HL-60 (cell line): ENCODE measurements at regions not wholly inside any gene's neighbourhood (a gene's known extent, or its start where the extent isn't known, plus 50 kb on each side); places are given as distances from the start of the nearest gene placed in this dataset.

Experiments used
- DNase-seq, 2 experiments: peaks; one replicate each; pipeline ENCODE4 v3.0.0-alpha.2; 2010 to 2020; ENCODE audit warnings: low read depth in 1 of 2, low spot score in 1 of 2
- H3K27ac ChIP-seq: fragments of 250-450 bp; sonication (Bioruptor Pico); replicated peaks from 2 replicates; pipeline ENCODE4 v1.5.1; 2020; ENCODE audit warnings: mild to moderate bottlenecking, moderate library complexity
- H3K27me3 ChIP-seq: fragments of 250-450 bp; sonication (Bioruptor Pico); 2 replicates; pipeline ENCODE4 v1.5.1; 2021; ENCODE audit warnings: mild to moderate bottlenecking, moderate library complexity; ENCODE audit not compliant: insufficient read depth, poor library complexity, severe bottlenecking
- H3K4me3 ChIP-seq: replicated peaks from 2 replicates; pipeline ENCODE4 v1.5.1; 2011; ENCODE audit warnings: mild to moderate bottlenecking, control low read depth, low read length; ENCODE audit not compliant: insufficient read depth
- CTCF ChIP-seq: IDR thresholded peaks from one replicate; pipeline ENCODE4 v1.5.1; 2011; ENCODE audit warnings: low read length, control low read depth, inconsistent platforms; ENCODE audit not compliant: insufficient read depth
- GABPA ChIP-seq: IDR thresholded peaks from 2 replicates; pipeline ENCODE4 v1.6.1; 2012; ENCODE audit warnings: low read depth
- POLR2AphosphoS5 ChIP-seq: IDR thresholded peaks from 2 replicates; pipeline ENCODE4 v1.6.1; 2012; ENCODE audit warnings: low read depth
- REST ChIP-seq: IDR thresholded peaks from 2 replicates; pipeline ENCODE4 v1.6.1; 2012; ENCODE audit warnings: low read depth; ENCODE audit not compliant: insufficient replicate concordance
- SPI1 ChIP-seq: IDR thresholded peaks from 2 replicates; pipeline ENCODE4 v1.6.1; 2012; ENCODE audit warnings: low read depth, mild to moderate bottlenecking, borderline replicate concordance

GRCh38 chr9:86667307-86667706 lies 280.0 kb downstream of the GAS1 start:
- no peak overlapping the region for H3K4me3 ChIP-seq
- no peak overlapping the region for H3K27ac ChIP-seq
- no peak for DNase-seq
- TF ChIP-seq SPI1 (no peak), REST (no peak), CTCF (no peak)
- H3K27me3 ChIP-seq = no peaks in the 10 kb centered on the region

GRCh38 chr9:86665416-86665815 lies 281.9 kb downstream of the GAS1 start:
- no peak overlapping the region for H3K27ac ChIP-seq
- no peak for DNase-seq
- H3K4me3 ChIP-seq = no peak overlapping the region
- H3K27me3 ChIP-seq = no peaks in the 10 kb centered on the region
- TF ChIP-seq GABPA = no peak
- no peak for TF ChIP-seq CTCF
- TF ChIP-seq SPI1 = no peak
- no peak for TF ChIP-seq POLR2AphosphoS5
- TF ChIP-seq REST = no peak

GRCh38 chr9:86664603-86665002 lies 282.7 kb downstream of the GAS1 start:
- no peak overlapping the region for H3K4me3 ChIP-seq
- H3K27me3 ChIP-seq = no peaks in the 10 kb centered on the region
- H3K27ac ChIP-seq = no peak overlapping the region
- TF ChIP-seq CTCF (no peak), SPI1 (no peak), GABPA (no peak), REST (no peak), POLR2AphosphoS5 (no peak)
- no peak for DNase-seq
